ENCODE measurements at regions not wholly inside any gene's neighbourhood (a gene's known extent, or its start where the extent isn't known, plus 50 kb on each side); places are given as distances from the start of the nearest gene placed in this dataset.

DNA sequence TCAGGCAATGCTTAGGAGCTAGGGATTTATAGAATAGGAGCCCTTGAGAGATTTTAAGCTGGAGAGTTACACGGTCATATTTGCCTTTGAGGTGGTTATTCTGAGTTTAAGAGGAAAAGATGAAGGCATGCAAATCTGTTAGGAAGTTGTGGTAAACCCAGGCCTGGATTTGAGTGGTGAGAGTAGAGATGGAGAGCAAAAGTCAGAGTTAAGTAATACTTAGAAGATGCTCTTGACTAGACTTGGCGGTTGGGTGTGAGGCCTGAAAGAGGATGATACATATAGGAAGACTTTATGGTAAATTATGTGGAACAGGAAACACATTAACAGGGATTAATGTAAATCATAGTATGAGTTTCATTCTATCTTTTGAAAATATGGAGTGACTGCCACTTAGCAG lies 136.0 kb upstream of the ARX start:
- FAIRE-seq, result no peak
- WGBS, 2 donors, result 83 to 94% methylated on average over 2 of the region's 2 CpGs
- TF ChIP-seq, protein P1, sequence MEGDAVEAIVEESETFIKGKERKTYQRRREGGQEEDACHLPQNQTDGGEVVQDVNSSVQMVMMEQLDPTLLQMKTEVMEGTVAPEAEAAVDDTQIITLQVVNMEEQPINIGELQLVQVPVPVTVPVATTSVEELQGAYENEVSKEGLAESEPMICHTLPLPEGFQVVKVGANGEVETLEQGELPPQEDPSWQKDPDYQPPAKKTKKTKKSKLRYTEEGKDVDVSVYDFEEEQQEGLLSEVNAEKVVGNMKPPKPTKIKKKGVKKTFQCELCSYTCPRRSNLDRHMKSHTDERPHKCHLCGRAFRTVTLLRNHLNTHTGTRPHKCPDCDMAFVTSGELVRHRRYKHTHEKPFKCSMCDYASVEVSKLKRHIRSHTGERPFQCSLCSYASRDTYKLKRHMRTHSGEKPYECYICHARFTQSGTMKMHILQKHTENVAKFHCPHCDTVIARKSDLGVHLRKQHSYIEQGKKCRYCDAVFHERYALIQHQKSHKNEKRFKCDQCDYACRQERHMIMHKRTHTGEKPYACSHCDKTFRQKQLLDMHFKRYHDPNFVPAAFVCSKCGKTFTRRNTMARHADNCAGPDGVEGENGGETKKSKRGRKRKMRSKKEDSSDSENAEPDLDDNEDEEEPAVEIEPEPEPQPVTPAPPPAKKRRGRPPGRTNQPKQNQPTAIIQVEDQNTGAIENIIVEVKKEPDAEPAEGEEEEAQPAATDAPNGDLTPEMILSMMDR (IDR thresholded peaks at IDR 0.05), result no peak
- no peaks in the 10 kb centered on the region for H3K4me1 ChIP-seq
- no peaks in the 10 kb centered on the region for H3K9me3 ChIP-seq
- no peaks in the 10 kb centered on the region for H3K36me3 ChIP-seq
- intact Hi-C loops (cut with DNase I), result no loop called here
- no peak for ATAC-seq
- H3K27me3 ChIP-seq, result peaks cover 0 to 6% (median 4%) of the 10 kb centered on the region in 4 donors
- H3K4me3 ChIP-seq, result no peak overlapping the region
- no peak overlapping the region for H3K27ac ChIP-seq
- DNase-seq, result no peak

DNA sequence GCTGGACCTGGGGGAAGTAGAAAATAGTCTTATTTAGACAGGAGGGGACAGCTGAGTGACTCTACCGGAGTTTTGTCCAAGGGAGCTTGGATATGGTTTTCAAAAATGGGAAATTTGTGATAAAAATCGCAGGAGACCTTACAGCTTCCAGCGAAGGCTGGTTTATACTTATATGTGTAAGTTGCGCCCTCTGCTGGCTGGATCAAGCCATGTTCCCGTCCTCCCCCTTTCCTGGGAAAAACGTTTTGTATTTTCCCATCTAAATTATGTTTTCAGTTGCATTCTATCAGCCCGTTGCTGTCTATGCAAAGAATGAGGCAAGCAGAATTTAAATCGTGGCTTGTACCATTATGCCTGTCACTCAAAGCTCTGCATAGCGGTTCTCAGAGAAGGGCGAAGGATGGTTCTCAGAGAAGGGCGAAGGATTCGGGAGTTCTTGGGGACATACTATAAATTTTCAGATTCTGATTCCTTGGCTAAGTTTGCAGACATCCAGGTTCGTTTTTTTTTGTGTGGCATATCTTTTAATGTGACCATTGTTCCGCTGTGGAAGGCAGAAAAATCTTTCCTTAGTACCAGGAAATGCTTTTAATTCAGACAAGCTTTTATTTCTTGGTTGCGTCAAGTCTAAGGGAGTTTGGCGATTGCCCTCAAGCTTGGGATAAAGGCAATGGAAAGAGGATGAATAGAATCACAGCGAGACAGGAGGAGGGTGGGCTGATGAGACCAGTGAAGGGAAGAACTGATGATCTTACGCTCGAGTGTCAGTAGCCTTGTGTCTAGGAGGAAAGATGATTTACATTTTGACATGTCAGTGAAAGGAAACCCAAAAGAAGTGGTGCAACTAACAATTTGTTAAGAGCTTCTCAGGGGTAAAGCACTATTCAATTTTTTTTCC lies 128.5 kb upstream of the ARX start:
- Histone ChIP-seq H3K9me3 (no peaks in the 10 kb centered on the region), H3K36me3 (no peaks in the 10 kb centered on the region), H3K27me3 (peaks cover 0 to 15% (median 4%) of the 10 kb centered on the region in 4 donors), H3K4me1 (no peaks in the 10 kb centered on the region), H3K4me3 (no peak overlapping the region), H3K27ac (no peak overlapping the region)
- intact Hi-C loops (cut with DNase I), result loop anchor here in 1 of 3 donors (10.0 kb wide), 2 partner anchors 309 to 749 kb away; no protein-coding TSS in a partner anchor
- DNase-seq (peak; percentile 7 to 84 (median 52)), ATAC-seq (peak; percentile 67 to 82 (median 76)), FAIRE-seq (peak; percentile 93)
- 19 to 21% methylated on average over 19 of the region's 19 CpGs for WGBS, 2 donors
- TF ChIP-seq, protein P1 (IDR thresholded peaks at IDR 0.05), result peak; percentile 54 to 77 (median 70)

DNA sequence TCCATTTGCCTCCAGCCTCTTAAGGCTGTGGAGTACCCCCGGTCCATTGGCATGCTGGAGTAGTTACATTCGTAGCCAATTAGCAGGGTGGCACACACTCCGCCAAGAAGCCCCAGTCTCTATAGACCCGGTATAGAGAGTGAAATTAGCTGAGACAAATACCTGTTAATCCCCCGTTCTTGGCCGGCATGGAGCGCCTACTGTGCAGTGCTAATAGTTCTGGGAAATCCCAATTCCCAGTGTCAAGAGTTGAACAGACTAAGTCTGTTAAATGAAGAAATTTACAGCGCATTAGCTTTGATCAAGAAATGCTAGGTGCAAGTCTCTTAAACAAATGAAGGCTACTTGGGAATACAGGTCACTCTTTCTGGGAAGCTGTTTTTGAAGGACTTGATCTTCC lies 127.8 kb upstream of the ARX start:
- Histone ChIP-seq H3K36me3 (no peaks in the 10 kb centered on the region), H3K4me3 (no peak overlapping the region), H3K27me3 (peaks cover 0 to 21% (median 4%) of the 10 kb centered on the region in 4 donors), H3K9me3 (no peaks in the 10 kb centered on the region), H3K27ac (no peak overlapping the region), H3K4me1 (no peaks in the 10 kb centered on the region)
- TF ChIP-seq, protein P1 (IDR thresholded peaks at IDR 0.05), result no peak
- ATAC-seq (no peak), FAIRE-seq (no peak), DNase-seq (no peak)
- 56 to 64% methylated on average over 8 of the region's 8 CpGs for WGBS, 2 donors
- intact Hi-C loops (cut with DNase I), result loop anchor here in 1 of 3 donors (10.0 kb wide), 2 partner anchors 309 to 749 kb away; no protein-coding TSS in a partner anchor

DNA sequence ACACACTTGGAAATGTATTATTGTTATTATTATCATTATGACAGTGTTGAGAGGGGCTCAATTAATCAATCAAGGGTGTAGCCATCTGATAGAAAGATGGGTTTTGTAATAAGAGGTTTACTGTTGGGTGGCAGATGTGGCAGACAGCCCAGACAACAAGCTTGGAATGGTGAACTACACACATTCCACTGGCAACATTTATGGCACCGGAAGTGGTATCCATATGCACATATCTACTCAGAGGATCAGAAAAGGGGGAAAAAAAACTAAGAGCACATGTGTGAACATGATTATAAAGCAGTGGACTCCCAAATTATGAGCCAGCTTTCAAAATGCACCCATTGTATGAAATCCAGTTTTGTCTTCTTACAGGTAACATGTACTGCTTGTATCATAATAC lies 125.9 kb upstream of the ARX start:
- FAIRE-seq, result no peak
- Histone ChIP-seq H3K9me3 (no peaks in the 10 kb centered on the region), H3K36me3 (no peaks in the 10 kb centered on the region), H3K27ac (no peak overlapping the region), H3K4me1 (no peaks in the 10 kb centered on the region), H3K27me3 (peaks cover 0 to 21% (median 5%) of the 10 kb centered on the region in 4 donors), H3K4me3 (no peak overlapping the region)
- no peak for ATAC-seq
- DNase-seq, result no peak
- TF ChIP-seq, protein P1 (IDR thresholded peaks at IDR 0.05), result no peak
- intact Hi-C loops (cut with DNase I), result loop anchor here in 1 of 3 donors (10.0 kb wide), 2 partner anchors 307 to 747 kb away; no protein-coding TSS in a partner anchor
- 52 to 59% methylated on average over 1 of the region's 1 CpG for WGBS, 2 donors

DNA sequence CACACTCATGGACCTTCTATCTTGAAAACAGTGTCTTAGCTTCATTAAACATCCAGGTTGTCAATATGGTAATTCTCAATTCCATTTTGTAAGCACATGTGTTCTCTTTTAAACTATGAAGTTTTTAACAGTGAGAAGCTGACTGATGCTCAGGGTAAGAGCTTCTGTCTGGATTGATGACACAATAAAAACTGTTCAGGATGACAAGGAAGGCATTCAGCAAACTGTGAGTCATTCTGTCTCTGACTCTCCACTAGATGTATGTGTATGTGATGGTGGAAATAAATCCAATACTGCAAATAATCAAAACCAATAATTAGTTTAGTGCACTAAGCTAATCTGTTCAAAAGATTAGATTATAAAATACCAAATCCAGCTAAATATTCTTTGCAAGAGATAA lies 115.3 kb upstream of the ARX start:
- Histone ChIP-seq H3K27ac (no peak overlapping the region), H3K36me3 (no peaks in the 10 kb centered on the region), H3K4me3 (no peak overlapping the region), H3K4me1 (no peaks in the 10 kb centered on the region), H3K9me3 (no peaks in the 10 kb centered on the region), H3K27me3 (no peaks in the 10 kb centered on the region)
- DNase-seq (no peak), ATAC-seq (no peak), FAIRE-seq (peak; percentile 9)
- intact Hi-C loops (cut with DNase I), result no loop called here
- TF ChIP-seq, protein P1 (IDR thresholded peaks at IDR 0.05), result no peak

Data from pancreas (tissue), 10 donors.